NCI-H2196 treated with DMSO at 0.1 percent for 48 hours (cell line): ENCODE measurements at regions not wholly inside any gene's neighbourhood (a gene's known extent, or its start where the extent isn't known, plus 50 kb on each side); places are given as distances from the start of the nearest gene placed in this dataset.
"Not testable (repeated sequence)": the region's sequence is repeated elsewhere in the genome, so short reads cannot be mapped to it uniquely, and the experiment has no call there.

ENCODE experiments used
- DNase-seq: peaks from one replicate; lab custom pipeline; 2025; ENCODE audit not compliant: unreplicated experiment; lab: John Stamatoyannopoulos, UW

DNA sequence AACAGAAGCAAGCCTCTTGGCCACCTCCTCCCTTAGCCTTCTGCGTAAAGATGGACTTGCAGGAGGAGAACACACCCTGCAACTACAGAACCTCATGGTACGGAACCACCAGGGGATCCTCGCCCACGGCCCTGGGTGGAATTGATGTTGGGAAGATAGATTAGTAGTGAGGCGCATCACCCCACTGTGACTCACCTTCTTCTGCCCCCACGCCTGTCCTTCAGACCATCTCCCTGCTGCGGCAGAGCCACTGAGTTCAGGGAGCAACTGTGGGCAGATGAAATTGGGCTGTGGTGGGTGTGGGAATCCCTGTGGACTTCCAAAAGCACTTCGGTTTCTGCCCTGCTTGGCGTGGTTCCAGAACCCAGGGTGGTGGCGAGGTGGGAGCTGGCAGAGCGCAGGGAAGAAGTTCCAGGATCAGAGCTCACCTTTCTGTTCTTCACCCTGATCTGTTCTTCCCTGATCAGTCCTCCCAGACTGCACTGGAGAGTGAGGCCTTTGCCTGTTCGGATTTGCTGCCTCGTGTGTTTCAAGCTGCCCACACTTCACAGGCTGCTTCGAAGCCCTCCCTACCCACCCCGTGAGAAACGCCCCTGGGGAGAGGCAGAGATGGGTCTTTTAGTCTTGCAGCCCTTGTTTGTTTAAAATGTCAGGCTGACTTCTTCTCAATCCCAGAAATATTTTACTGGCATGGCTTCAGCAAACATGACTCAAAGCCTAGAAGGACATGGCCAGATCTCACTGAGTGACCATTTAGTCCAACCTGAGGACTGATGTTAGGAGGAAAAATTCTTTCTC, 92.8 kb upstream of the MLN start:
- no peak for DNase-seq

DNA sequence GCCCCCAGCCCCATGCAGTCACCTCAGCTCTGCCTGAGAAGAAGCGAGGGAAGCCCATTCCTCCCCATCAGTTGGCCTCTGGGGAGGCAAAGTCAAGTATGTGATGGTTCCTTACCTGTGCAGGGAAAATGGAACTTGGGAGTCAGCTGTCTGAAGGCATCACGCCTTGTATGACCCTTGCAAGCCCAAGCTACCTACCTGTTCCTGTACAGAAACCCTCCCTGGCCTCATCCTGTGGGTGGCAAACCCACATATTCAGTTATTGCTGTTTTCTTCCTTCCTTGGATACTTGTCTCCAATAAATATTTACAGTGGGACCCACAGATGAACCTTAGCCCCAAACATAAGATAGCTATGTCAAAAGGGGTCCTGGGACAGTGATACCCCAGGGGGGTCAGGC, 92.2 kb upstream of the MLN start:
- DNase-seq: no peak

DNA sequence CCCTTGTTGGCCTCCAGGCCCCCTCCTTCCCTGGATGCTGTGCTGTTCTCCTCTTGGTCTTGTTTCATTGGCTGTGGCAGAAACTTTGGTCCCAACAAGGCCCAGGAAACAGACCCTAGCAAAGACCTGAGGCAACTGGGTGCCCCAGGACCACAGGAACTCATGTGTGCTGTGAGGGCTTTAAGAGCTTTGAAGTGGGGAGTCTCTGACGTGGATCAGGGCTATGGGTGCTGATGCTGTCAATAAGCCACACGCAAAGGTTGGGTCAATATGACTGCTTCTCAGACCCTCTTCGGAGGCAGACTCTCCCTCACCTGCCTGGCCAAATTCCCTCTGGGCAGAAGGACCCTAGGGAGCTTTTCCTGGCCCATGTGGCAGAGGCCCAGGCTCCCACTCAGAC, 91.5 kb upstream of the MLN start:
- no peak for DNase-seq

DNA sequence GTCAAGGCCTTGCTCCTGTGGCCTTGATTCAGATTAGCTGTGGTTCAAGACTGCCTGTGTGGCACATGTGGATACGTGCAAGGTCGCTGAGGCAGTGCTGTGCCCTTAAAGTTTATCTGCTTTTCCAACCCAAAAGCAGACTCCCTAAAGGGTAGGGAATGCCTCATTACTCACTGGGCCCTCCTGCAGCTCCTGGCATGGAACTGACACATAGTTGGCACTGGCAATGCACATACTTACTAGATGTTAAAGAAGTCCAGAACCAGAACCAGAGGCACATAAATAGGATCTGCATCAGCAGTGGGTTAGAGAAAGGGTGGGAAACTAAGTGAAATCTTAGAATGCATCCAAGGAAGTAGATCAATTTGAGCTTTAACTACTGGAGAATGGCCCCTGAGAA, 90.6 kb upstream of the MLN start:
- DNase-seq: no peak

DNA sequence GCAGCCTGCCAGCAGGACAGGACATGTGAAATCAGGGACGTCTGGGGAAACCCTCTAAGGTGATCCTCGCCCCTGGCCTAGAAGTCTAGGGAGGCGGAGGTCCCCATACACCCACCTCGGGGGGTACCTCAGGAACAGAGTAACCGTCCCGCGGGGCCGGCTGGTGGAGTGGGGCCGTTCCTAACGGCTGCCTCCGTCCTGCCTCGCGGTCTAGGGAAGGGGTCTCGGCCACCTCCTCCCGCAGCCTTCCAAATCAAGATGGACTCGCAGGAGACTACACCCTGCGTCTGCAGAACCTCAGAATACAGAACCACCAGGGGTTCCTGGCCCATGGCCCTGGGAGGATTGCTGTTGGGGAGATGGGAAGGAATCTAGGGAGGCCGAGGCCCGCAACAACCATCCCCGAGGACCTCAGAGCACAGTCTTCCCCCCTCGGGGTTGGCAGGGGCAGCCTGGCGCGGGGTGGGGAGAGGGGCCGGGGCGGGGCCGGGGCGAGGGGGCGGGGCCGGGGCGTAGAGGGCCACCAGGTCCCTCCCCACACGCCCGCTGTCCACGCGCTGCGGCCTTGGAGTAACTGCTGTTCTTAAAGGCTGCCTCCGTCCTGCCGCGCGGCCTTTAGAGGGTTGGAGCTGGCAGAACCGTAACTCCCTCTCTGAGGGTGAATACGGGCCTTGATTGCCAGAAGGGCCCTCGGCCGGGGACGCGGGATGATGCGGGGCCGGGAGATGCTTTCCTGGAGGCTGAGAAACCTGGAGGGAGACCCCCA, 89.0 kb upstream of the MLN start:
- no peak for DNase-seq

DNA sequence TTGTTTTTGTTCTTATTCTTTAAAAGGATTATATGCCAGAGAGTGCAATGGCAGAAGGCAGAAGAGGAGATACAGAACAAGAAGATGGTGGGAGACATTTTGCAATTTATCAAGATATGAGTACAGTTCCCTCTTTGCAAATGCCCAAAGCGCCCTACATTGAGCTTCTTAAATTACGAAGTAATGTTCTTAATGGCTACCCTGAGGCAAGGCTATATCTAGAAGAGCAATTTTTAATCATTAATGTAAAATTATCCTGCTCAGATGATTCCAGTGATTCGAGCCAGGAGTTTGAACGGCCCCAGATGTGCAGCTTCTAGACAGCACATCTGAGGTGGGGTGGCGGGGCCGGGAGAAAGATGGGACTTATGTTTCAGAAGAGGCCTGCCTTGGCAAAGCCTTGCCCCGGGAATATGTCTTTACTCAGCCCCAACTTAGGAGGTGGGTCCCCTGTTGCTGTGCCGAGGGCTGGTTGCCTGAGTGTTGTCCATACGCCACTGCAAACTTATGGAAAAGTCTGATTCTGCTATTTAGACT, 84.9 kb upstream of the MLN start:
- DNase-seq: no peak

DNA sequence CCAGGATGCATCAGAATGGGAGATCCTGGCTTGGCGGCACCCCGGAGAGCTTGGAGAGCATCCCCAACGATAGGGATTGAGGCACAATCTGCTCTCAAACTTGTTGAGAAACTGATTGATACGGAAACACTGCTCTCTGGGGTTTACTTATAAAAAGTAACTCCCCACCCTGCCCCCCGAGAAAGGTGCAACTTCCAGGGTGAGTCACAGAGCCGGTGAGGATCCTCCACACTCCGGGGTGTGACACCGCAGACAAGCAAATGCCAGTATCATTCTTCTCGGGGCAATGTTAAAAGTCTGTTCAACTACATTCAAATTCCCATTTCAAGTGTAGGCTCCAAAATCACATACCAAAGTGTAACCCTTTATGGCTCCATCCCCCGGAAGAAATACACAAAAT, 84.4 kb upstream of the MLN start:
- no peak for DNase-seq

DNA sequence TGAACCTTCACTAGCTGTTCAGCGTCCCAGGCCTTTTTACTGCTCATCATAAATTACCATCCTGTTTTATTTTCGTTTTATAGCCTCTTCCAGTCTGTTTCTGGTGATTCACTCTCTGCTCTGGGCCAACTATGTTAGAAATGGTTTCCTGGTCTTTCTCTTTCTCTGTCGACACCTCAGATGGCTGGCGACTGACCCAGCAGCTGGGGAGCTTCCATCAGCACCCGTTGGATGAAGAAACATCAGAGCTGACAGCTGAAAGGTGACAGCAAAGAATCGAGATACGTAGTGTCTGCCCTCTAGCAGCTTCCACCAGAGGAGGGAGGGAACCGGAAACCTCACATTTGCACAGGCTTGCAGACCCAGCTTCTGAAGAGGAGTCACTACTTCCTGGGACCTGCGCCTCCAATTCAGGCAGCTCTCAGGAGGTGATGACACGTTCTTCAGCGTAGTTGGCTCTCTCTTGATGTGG, 82.9 kb upstream of the MLN start:
- no peak for DNase-seq

DNA sequence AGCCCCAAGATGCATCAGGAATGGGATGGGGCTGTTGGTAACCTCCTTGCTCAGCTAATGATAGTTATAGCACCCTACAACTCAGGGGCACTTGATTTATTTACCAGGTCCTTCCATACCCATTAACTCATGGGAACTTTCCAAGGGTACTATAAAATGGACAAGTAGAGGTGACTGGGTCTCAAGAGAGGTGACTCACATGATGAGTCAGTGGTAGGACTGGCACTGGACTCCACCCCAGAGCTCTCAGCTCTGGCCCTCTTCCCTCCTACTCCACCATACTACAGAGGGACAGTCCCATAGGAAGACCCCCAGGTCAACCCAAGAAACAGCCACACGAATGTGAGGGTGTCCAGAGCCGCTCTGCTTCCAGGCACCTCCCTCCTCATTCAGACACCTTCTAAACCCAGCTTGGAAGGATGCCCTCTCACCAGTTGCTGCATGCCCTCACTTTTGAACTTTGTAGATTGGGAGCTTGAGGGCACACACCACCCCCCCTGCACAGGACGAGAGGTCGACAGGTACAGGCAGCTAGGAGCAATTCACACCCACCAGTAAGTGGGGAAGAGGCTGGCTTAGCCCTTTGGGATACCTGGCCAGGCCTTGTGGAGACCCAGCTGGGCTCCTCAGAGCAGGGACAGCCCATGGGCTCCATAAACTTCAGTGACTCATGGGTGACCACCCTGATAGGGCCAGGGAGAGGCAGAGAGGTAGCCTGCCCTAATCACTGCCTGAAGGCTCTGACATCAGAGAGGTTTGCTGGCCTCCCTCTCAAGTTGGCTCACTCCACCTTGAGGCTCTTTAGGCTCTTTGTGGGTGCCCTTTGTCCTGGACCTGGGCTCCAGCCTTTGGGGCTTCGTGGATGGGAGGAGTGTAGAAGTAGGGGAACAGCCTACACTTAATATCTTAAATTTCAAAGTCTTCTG, 81.6 kb upstream of the MLN start:
- DNase-seq: no peak

DNA sequence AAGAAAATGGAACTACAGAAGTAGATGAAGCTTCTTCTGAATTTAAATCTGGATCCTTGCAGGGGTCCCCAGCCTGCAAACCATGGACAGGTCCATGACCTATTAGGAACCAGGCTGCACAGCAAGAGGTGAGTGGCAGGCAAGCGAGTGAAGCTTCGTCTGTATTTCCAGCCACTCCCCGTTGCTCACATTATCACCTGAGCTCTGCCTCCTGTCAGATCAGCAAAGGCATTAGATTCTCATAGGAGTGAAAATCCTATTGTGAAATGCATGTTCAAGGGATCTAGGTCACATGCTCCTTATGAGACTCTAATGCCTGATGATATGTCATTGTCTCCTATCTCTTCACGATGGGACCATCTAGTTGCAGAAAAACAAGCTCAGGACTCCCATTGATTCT, 79.8 kb upstream of the MLN start:
- DNase-seq: not testable (repeated sequence)

DNA sequence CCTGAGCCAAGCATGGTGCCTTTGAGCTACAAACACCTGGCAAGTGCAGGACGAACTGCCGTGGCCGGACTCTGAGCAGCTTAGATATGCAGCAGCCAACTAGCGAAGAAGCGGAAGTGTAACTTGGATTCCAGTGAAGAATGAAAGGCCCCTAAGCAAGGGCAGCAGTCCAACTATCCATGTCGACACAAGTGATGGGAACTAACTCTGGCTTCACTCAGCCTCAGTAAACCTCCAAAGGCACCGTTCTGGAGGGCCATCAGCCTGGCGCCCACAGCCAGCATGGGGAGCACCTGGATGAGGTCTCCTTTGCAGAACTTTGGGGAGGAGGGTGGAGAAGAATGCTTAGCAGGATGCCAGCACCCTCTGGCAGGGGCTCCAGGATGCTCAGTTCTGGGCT, 78.4 kb upstream of the MLN start:
- no peak for DNase-seq

DNA sequence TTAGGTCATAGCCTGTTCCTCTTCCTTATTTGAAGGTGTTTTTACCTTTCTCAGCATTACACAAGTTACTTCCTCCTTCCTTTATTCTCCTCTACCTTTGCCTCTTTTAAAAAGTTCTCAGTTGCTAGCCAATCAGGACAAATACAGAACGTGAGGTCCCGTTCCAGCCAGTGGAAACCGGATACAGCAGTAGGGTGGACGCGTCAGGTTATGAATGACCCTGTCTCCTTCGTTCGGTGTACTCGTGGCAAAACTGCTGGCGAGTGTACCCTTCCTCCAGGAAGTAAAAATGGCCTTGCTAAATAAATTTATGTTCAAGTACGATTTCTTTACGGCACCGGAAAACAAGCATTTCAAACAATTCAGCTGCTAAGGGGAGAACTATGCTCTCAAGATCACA, 77.0 kb upstream of the MLN start:
- no peak for DNase-seq

DNA sequence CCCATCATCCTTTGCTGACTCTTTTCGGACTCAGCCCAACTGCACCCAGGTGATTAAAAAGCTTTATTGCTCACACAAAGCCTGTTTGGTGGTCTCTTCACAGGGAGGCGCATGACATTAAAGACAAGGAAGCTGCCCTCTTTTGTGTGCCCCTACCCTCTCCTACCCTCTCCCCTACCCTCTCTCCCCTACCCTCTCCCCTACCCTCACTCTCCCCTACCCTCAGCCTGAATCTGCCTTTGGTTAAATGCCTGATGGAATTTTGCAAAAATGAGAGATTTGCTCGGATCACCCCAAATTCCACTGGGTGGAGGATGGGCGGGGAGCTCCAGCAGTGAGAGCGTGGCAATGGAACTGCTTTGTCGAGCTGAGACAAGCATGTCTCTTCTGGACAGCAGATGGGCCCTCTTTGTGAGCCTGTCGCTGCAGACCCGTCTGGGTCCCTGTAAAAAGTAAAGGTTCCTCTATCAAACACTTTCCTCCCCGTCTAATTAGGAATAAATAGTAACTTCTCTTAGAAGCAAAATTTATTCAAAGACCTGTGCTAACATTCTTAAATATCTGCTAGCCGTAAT, 76.4 kb upstream of the MLN start:
- no peak for DNase-seq

DNA sequence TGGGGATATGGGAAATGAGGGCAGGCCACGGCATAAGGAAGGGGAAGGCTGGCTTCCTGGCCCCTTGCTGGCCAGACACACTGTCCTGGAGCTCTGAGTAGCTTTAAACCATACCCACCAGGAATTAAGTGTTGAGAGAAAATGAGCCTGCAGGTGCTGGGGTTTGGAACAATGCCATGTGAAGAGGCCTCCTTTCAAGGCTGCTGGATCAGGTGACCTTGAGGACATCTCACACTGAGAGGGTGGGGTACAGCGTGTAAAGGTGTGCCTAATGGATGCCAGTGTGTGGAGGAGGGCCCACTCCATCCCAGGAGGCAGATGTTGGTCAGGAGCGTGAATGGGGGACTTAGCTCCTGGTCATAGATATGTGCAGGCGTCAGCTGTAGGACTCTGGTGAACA, 74.8 kb upstream of the MLN start:
- DNase-seq: peak; percentile 84

DNA sequence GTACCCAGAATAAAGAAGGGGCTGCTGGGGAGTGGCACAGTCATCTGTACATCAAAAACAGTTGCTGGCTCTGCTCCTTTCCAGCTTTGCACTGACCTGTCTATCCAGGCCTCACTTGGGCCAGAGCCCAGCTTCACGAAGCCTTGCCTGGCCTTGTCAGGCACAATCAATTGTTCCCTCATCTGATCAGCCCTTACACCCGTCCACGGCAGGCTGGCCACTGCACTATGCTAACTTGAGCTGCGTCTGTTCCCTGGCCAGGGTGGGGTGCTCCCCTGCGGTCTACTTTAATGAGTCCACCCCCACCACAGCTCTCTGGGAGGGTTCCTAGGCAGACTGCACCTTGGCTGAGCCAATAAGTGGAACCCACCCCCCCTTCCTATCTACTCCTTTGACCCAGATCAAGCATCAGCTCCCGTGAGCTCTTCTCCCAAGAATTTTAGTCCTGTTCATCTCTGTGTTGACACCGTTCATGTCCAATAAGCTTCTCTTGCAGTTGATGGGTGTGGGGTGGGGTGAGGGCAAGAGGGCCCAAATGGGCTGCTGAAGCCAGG, 74.3 kb upstream of the MLN start:
- DNase-seq: no peak

DNA sequence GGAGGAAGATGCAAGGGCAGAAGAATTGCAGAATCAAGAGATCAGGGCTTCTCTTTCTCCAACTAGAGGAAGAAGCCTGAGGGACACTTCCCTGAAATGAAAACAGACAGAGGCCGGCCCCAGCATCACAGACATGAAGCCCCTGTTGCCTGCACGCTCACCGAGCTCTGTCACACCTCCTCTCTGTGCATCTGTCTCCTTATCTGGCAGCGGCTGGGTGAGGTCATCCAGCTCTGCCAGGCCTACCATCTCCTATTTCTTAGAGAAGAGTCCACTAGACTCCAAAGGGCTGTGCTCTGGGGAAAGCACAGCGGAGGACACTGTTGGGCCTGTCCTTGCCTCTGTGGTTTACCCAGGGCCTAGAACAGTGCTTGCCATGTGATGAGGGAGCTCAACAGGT, 71.9 kb upstream of the MLN start:
- DNase-seq: peak; percentile 27

DNA sequence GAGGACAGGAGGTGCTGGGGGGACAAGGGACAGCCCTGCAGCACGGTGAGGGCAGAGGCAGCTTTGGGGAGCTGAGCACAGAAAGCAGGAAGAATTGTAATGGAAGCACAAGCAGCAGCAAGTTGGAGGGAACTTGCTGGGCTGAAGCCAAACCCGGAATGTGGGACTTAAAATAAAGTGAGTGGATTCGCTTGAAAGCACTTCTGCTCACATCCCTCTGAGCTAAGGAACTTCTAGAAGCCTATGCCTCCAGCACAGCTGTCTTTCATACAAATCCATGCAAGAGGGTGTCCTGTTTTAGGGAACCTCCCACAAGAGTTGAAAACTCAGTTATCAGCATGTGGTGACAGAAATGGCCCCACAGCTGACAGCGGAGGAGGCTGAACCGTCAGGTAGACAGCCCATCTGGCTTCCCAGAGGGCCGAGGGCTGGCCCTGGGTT, 71.4 kb upstream of the MLN start:
- DNase-seq: no peak

DNA sequence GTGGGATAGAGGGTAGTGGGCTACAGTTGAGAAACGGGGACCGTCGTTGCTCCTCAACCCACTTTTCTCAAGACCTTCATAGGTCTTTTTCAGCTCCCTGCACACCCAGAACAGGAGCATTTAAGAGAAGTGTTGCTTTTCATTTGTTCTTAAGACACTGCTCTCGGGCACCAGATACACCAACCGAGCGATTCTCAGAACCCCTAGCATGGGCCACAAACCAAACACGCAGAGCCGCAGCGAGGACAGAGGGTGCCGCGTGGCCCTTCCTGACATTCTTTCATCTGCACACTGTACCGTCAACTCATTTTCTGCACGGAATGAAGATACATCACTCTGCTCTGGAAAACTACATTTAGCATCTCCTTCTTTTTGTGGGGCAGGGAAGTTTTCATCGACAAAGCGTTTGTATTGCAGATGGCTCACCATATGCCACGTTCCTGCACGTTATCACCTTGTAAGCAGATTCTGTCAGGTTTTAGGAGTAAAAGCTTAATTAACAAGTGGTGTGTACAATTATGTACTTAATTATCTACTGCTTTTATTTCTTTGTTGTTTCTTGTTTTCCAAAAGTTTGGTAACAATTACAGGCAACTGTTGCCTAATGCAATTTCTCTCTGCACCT, 70.4 kb upstream of the MLN start:
- DNase-seq: no peak

DNA sequence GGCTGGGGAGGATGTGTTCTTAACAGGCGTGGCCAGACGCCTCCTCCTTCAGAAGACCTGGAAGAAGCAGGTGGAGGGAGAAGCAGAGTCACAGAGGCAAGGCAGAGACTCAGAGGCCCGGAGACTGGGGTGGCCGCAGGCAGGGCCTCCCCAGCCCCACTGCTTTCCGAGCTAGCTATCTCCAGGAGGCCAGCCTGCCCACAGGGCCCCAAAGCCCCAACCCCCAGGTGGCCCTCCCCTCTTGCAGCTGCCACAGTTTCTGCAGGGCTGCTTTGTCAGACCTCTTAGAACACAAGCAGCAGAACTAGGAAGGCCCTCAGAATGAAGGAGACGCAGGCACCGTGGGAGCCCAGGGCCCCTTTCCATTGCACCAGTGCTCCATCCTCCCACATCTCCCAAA, 69.0 kb upstream of the MLN start:
- DNase-seq: no peak

DNA sequence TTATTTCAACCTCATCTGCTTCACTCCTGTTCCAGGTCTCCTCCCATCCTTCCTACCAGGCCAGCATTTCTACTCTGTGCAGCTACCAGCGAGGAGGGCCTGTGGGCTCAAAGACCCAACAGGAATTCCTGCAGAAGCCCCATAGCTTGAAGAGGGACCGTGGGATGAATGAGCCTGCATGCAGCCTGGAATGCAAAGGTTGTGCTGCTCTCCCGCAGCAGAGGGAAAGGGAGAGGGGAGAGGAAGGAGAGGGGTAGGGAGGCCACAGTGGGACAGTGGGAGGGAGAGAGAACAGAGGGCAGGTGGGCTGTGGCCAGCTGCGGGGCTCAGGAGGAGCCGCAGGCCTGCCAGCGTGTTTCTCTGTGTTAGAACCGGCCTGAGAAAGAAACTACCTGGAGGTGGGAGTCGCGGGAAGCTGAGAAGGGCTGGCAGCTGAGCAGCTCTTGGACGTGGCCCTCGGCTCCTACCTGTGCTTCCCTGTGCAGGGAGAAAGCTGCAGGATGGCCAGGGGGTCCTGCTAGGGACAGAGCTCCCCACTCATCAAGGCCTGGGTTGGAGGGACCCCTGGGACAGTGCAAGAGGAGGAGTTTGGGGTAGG, 66.1 kb upstream of the MLN start:
- DNase-seq: no peak
